ENCODE measurements at regions not wholly inside any gene's neighbourhood (a gene's known extent, or its start where the extent isn't known, plus 50 kb on each side); places are given as distances from the start of the nearest gene placed in this dataset.

- no peak for TF ChIP-seq MTA2 (IDR thresholded peaks at IDR 0.05; ENCODE audit: low read depth)
- no peak for TF ChIP-seq CTCF (IDR thresholded peaks at IDR 0.05 in 2 of 3, conservative IDR thresholded peaks at IDR 0.05 in 1 of 3; ENCODE audit: control insufficient read depth in 2 of 3, extremely low read depth in 1 of 3, insufficient read depth in 1 of 3, low read depth in 3 of 3, low read length in 3 of 3)
- TF ChIP-seq NR2C2 (IDR thresholded peaks at IDR 0.05; ENCODE audit: borderline replicate concordance, control insufficient read depth, insufficient read length, low read depth), result no peak
- no peak for TF ChIP-seq POLR2AphosphoS5 (IDR thresholded peaks at IDR 0.05; ENCODE audit: low read length)
- no peak for TF ChIP-seq RBBP5 (conservative IDR thresholded peaks at IDR 0.05)
- TF ChIP-seq HDAC6 (IDR thresholded peaks at IDR 0.05; ENCODE audit: unreplicated experiment), result no peak
Observed at GRCh38 chr17:33560165-33560564, 267.1 kb upstream of the ASIC2 start.

Data from GM12878 (cell line).